ENCODE measurements at regions not wholly inside any gene's neighbourhood (a gene's known extent, or its start where the extent isn't known, plus 50 kb on each side); places are given as distances from the start of the nearest gene placed in this dataset.

DNA sequence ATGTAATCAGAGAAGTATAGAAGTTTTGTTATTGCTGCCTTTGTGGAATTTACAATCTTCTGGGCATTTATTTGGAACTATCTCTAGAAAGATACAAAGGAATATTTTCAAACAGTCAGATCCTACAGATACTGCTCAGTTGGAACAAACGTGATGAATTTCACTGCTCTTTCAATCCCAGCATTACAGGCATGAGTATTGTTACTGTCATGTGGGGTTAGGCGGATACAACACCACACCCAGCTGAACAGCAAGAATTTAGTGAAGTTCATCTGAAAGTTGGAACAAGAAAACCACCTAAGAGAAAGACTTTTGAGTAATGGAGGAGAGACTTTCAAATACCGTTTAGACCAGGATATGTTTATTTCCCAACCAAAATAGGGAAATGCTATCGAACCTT is 123.3 kb upstream of the PLXNC1 start:
- Histone ChIP-seq H3K4me1 (no peaks in the 10 kb centered on the region), H3K4me3 (no peak overlapping the region), H3K27ac (no peak overlapping the region), H3K27me3 (no peaks in the 10 kb centered on the region), H3K36me3 (no peaks in the 10 kb centered on the region), H3K9me3 (no peaks in the 10 kb centered on the region)
- TF ChIP-seq, protein P1, sequence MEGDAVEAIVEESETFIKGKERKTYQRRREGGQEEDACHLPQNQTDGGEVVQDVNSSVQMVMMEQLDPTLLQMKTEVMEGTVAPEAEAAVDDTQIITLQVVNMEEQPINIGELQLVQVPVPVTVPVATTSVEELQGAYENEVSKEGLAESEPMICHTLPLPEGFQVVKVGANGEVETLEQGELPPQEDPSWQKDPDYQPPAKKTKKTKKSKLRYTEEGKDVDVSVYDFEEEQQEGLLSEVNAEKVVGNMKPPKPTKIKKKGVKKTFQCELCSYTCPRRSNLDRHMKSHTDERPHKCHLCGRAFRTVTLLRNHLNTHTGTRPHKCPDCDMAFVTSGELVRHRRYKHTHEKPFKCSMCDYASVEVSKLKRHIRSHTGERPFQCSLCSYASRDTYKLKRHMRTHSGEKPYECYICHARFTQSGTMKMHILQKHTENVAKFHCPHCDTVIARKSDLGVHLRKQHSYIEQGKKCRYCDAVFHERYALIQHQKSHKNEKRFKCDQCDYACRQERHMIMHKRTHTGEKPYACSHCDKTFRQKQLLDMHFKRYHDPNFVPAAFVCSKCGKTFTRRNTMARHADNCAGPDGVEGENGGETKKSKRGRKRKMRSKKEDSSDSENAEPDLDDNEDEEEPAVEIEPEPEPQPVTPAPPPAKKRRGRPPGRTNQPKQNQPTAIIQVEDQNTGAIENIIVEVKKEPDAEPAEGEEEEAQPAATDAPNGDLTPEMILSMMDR (IDR thresholded peaks at IDR 0.05), result no peak
- intact Hi-C loops (cut with DNase I), result no loop called here
- DNase-seq (no peak), ATAC-seq (no peak)

DNA sequence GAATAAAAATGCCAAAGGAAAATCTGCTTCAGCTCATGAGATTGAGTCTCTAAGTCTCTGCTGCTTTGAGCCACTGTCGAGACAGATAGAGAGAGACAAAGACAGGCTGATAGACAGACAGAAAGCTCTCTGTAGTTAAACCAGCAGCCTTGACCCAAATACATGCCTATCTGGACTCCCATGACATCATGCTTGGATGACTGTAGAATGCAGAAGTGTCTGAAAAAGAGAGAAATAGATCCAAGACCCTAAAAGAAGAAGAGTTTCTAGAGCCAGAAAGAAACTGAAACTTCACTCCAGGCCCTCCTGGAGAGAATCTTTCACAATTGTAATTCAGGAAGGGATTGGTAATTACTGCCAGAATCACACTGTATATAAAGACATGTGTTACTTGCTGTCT is 122.6 kb upstream of the PLXNC1 start:
- H3K9me3 ChIP-seq, result no peaks in the 10 kb centered on the region
- no peaks in the 10 kb centered on the region for H3K27me3 ChIP-seq
- H3K36me3 ChIP-seq, result no peaks in the 10 kb centered on the region
- TF ChIP-seq, protein P1 (IDR thresholded peaks at IDR 0.05), result no peak
- H3K4me1 ChIP-seq, result no peaks in the 10 kb centered on the region
- intact Hi-C loops (cut with DNase I), result no loop called here
- ATAC-seq, result peak; percentile 45
- no peak overlapping the region for H3K27ac ChIP-seq
- no peak overlapping the region for H3K4me3 ChIP-seq
- DNase-seq, result no peak

GRCh38 chr12:94026596-94026995 is 121.8 kb upstream of the PLXNC1 start:
- H3K4me1 ChIP-seq, result no peaks in the 10 kb centered on the region
- no peaks in the 10 kb centered on the region for H3K9me3 ChIP-seq
- ATAC-seq, result no peak
- H3K36me3 ChIP-seq, result no peaks in the 10 kb centered on the region
- H3K27me3 ChIP-seq, result no peaks in the 10 kb centered on the region
- no peak for DNase-seq
- H3K27ac ChIP-seq, result no peak overlapping the region
- intact Hi-C loops (cut with DNase I), result no loop called here
- no peak overlapping the region for H3K4me3 ChIP-seq
- TF ChIP-seq, protein P1 (IDR thresholded peaks at IDR 0.05), result no peak

GRCh38 chr12:94027561-94027960 is 120.8 kb upstream of the PLXNC1 start:
- Histone ChIP-seq H3K4me3 (no peak overlapping the region), H3K9me3 (no peaks in the 10 kb centered on the region), H3K4me1 (peaks cover 1% of the 10 kb centered on the region), H3K27ac (no peak overlapping the region), H3K36me3 (no peaks in the 10 kb centered on the region), H3K27me3 (no peaks in the 10 kb centered on the region)
- no peak for DNase-seq
- no peak for ATAC-seq
- TF ChIP-seq, protein P1 (IDR thresholded peaks at IDR 0.05), result no peak
- intact Hi-C loops (cut with DNase I), result no loop called here

GRCh38 chr12:94031763-94032162 is 116.6 kb upstream of the PLXNC1 start:
- H3K9me3 ChIP-seq, result no peaks in the 10 kb centered on the region
- ATAC-seq, result no peak
- no peaks in the 10 kb centered on the region for H3K36me3 ChIP-seq
- no peaks in the 10 kb centered on the region for H3K27me3 ChIP-seq
- intact Hi-C loops (cut with DNase I), result no loop called here
- TF ChIP-seq, protein P1 (IDR thresholded peaks at IDR 0.05), result no peak
- H3K4me3 ChIP-seq, result no peak overlapping the region
- DNase-seq, result no peak
- peaks cover 4% of the 10 kb centered on the region for H3K4me1 ChIP-seq
- H3K27ac ChIP-seq, result no peak overlapping the region

- peaks cover 4% of the 10 kb centered on the region for H3K4me1 ChIP-seq
- no peaks in the 10 kb centered on the region for H3K36me3 ChIP-seq
- no peaks in the 10 kb centered on the region for H3K9me3 ChIP-seq
- DNase-seq, result no peak
- TF ChIP-seq, protein P1 (IDR thresholded peaks at IDR 0.05), result no peak
- no peaks in the 10 kb centered on the region for H3K27me3 ChIP-seq
- intact Hi-C loops (cut with DNase I), result no loop called here
- no peak for ATAC-seq
- no peak overlapping the region for H3K27ac ChIP-seq
- no peak overlapping the region for H3K4me3 ChIP-seq
Observed at GRCh38 chr12:94032368-94032767, 116.0 kb upstream of the PLXNC1 start.

Data from upper lobe of right lung (tissue), 1 donor.